ENCODE measurements at regions not wholly inside any gene's neighbourhood (a gene's known extent, or its start where the extent isn't known, plus 50 kb on each side); places are given as distances from the start of the nearest gene placed in this dataset.

- Histone ChIP-seq H4K20me1 (ENCODE audit: insufficient read depth, low read length) (no peaks in the 10 kb centered on the region), H3K4me1 (ENCODE audit: low read length) (no peaks in the 10 kb centered on the region), H3K4me2 (ENCODE audit: low read depth, low read length) (no peak overlapping the region), H3K36me3 (replicated peaks; ENCODE audit: insufficient read depth, low read length) (no peaks in the 10 kb centered on the region), H3K9me2 (replicated peaks; ENCODE audit: insufficient read depth, low read length) (no peaks in the 10 kb centered on the region), H3K9ac (ENCODE audit: low read length) (no peak overlapping the region), H3K4me3 (ENCODE audit: low read length) (no peak overlapping the region), H3K27ac (ENCODE audit: low read length) (no peak overlapping the region), H3K79me2 (ENCODE audit: low read length) (no peaks in the 10 kb centered on the region), H2AFZ (ENCODE audit: low read length) (no peak overlapping the region), H3K27me3 (replicated peaks; ENCODE audit: insufficient read depth, low read length) (no peaks in the 10 kb centered on the region), H3F3A (ENCODE audit: insufficient read depth, low read length) (no peaks in the 10 kb centered on the region), H3K9me3 (replicated peaks; ENCODE audit: insufficient read depth, low read length) (no peaks in the 10 kb centered on the region)
- TF ChIP-seq EZH2 (optimal IDR thresholded peaks at IDR 0.05; ENCODE audit: low read depth, low read length), result no peak
- no peak for TF ChIP-seq EZH2phosphoT487 (IDR thresholded peaks at IDR 0.05; ENCODE audit: low read length)
- no peak for DNase-seq
Observed at GRCh38 chr13:111662895-111663294, 342.5 kb downstream of the TEX29 start.

GRCh38 chr13:111663505-111663904 lies 343.1 kb downstream of the TEX29 start:
- Histone ChIP-seq H3K4me1 (ENCODE audit: low read length) (no peaks in the 10 kb centered on the region), H3K9me3 (replicated peaks; ENCODE audit: insufficient read depth, low read length) (no peaks in the 10 kb centered on the region), H3K9me2 (replicated peaks; ENCODE audit: insufficient read depth, low read length) (no peaks in the 10 kb centered on the region), H3K36me3 (replicated peaks; ENCODE audit: insufficient read depth, low read length) (no peaks in the 10 kb centered on the region), H3K27me3 (replicated peaks; ENCODE audit: insufficient read depth, low read length) (no peaks in the 10 kb centered on the region), H3K9ac (ENCODE audit: low read length) (no peak overlapping the region), H4K20me1 (ENCODE audit: insufficient read depth, low read length) (no peaks in the 10 kb centered on the region), H2AFZ (ENCODE audit: low read length) (no peak overlapping the region), H3F3A (ENCODE audit: insufficient read depth, low read length) (no peaks in the 10 kb centered on the region), H3K27ac (ENCODE audit: low read length) (no peak overlapping the region), H3K4me3 (ENCODE audit: low read length) (no peak overlapping the region), H3K79me2 (ENCODE audit: low read length) (no peaks in the 10 kb centered on the region), H3K4me2 (ENCODE audit: low read depth, low read length) (no peak overlapping the region)
- TF ChIP-seq EZH2phosphoT487 (IDR thresholded peaks at IDR 0.05; ENCODE audit: low read length) (no peak), EZH2 (optimal IDR thresholded peaks at IDR 0.05; ENCODE audit: low read depth, low read length) (no peak), CTCF (IDR thresholded peaks at IDR 0.05; ENCODE audit: low read length) (no peak)
- no peak for DNase-seq

GRCh38 chr13:111663953-111664421 lies 343.5 kb downstream of the TEX29 start:
- no peaks in the 10 kb centered on the region for H3K4me1 ChIP-seq (ENCODE audit: low read length)
- no peaks in the 10 kb centered on the region for H3K9me3 ChIP-seq (replicated peaks; ENCODE audit: insufficient read depth, low read length)
- TF ChIP-seq CTCF (IDR thresholded peaks at IDR 0.05; ENCODE audit: low read length) (no peak), EZH2phosphoT487 (IDR thresholded peaks at IDR 0.05; ENCODE audit: low read length) (no peak), EZH2 (optimal IDR thresholded peaks at IDR 0.05; ENCODE audit: low read depth, low read length) (no peak)

GRCh38 chr13:111664696-111665095 lies 344.3 kb downstream of the TEX29 start:
- Histone ChIP-seq H3K27me3 (replicated peaks; ENCODE audit: insufficient read depth, low read length) (no peaks in the 10 kb centered on the region), H3K4me2 (ENCODE audit: low read depth, low read length) (no peak overlapping the region), H3K4me3 (ENCODE audit: low read length) (no peak overlapping the region), H3K9ac (ENCODE audit: low read length) (no peak overlapping the region), H4K20me1 (ENCODE audit: insufficient read depth, low read length) (no peaks in the 10 kb centered on the region), H3K4me1 (ENCODE audit: low read length) (no peaks in the 10 kb centered on the region), H3K9me3 (replicated peaks; ENCODE audit: insufficient read depth, low read length) (no peaks in the 10 kb centered on the region), H3K36me3 (replicated peaks; ENCODE audit: insufficient read depth, low read length) (no peaks in the 10 kb centered on the region), H3K27ac (ENCODE audit: low read length) (no peak overlapping the region), H3K79me2 (ENCODE audit: low read length) (no peaks in the 10 kb centered on the region), H3K9me2 (replicated peaks; ENCODE audit: insufficient read depth, low read length) (no peaks in the 10 kb centered on the region), H3F3A (ENCODE audit: insufficient read depth, low read length) (no peaks in the 10 kb centered on the region), H2AFZ (ENCODE audit: low read length) (no peak overlapping the region)
- DNase-seq, result no peak
- TF ChIP-seq EZH2 (optimal IDR thresholded peaks at IDR 0.05; ENCODE audit: low read depth, low read length) (no peak), EZH2phosphoT487 (IDR thresholded peaks at IDR 0.05; ENCODE audit: low read length) (no peak), CTCF (IDR thresholded peaks at IDR 0.05; ENCODE audit: low read length) (no peak)

More at GRCh38 chr13:111663953-111664421, 343.5 kb downstream of the TEX29 start:
- Histone ChIP-seq H3F3A (ENCODE audit: insufficient read depth, low read length) (no peaks in the 10 kb centered on the region), H3K27ac (ENCODE audit: low read length) (no peak overlapping the region), H3K9ac (ENCODE audit: low read length) (no peak overlapping the region), H3K9me2 (replicated peaks; ENCODE audit: insufficient read depth, low read length) (no peaks in the 10 kb centered on the region), H3K36me3 (replicated peaks; ENCODE audit: insufficient read depth, low read length) (no peaks in the 10 kb centered on the region), H3K79me2 (ENCODE audit: low read length) (no peaks in the 10 kb centered on the region), H3K4me3 (ENCODE audit: low read length) (no peak overlapping the region), H3K4me2 (ENCODE audit: low read depth, low read length) (no peak overlapping the region), H4K20me1 (ENCODE audit: insufficient read depth, low read length) (no peaks in the 10 kb centered on the region), H2AFZ (ENCODE audit: low read length) (no peak overlapping the region), H3K27me3 (replicated peaks; ENCODE audit: insufficient read depth, low read length) (no peaks in the 10 kb centered on the region)
- DNase-seq, result no peak
